ENCODE measurements at regions not wholly inside any gene's neighbourhood (a gene's known extent, or its start where the extent isn't known, plus 50 kb on each side); places are given as distances from the start of the nearest gene placed in this dataset.
A peak's percentile ranks its signal among the peaks of the same experiment; 100 is the strongest.

GRCh38 chr2:9156483-9156882 is 50.1 kb upstream of the ASAP2 start:
- DNase-seq (ENCODE audit: low spot score) = no peak

- no peak for DNase-seq (ENCODE audit: low spot score)
Observed at GRCh38 chr2:9154061-9154460, 52.6 kb upstream of the ASAP2 start.

- DNase-seq (ENCODE audit: low spot score) = no peak
Observed at GRCh38 chr2:9153643-9153980, 53.0 kb upstream of the ASAP2 start.

- no peak for DNase-seq (ENCODE audit: low spot score)
Observed at GRCh38 chr2:9152975-9153642, 53.5 kb upstream of the ASAP2 start.

GRCh38 chr2:9150906-9151305 is 55.7 kb upstream of the ASAP2 start:
- no peak for DNase-seq (ENCODE audit: low spot score)

DNA sequence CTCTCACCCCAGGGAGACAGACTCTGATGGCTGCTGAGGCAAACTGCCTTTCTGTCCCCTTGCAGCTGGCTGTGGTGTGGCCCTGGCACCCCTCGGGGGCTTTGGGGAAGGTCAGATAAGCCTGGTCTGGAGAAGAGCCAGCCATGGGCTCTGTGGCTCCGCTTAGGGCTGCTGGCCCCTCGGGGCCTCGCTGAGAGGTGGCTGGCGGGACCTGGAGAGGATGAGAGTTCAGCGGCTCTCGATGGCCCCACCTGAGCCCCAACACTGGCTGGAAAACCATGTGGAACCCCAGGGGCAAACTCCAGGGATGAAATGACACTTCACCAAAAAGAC is 56.1 kb upstream of the ASAP2 start:
- DNase-seq (ENCODE audit: low spot score) = no peak

GRCh38 chr2:9149726-9150567 is 56.7 kb upstream of the ASAP2 start:
- no peak for DNase-seq (ENCODE audit: low spot score)

- DNase-seq (ENCODE audit: low spot score) = no peak
Observed at GRCh38 chr2:9149388-9149660, 57.3 kb upstream of the ASAP2 start.

DNA sequence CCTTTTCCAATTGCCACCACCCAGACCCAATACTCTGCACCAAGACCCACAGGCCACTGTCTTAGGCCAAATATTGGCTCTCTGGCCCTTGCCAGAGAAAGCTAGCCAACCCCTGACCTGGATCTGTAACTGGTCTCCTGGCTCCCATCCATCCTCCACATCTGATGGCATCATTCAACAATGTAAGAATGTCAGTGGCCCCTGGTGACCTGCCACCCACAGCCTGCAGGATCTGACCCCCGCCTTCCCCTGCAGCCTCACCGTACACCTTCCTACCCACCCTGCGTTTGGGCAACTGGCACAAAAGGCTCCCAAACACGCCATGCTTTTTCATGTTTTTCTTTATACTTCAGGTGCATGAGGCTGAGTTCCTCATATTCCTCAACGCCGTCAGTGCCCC is 60.0 kb upstream of the ASAP2 start:
- no peak for DNase-seq (ENCODE audit: low spot score)

DNA sequence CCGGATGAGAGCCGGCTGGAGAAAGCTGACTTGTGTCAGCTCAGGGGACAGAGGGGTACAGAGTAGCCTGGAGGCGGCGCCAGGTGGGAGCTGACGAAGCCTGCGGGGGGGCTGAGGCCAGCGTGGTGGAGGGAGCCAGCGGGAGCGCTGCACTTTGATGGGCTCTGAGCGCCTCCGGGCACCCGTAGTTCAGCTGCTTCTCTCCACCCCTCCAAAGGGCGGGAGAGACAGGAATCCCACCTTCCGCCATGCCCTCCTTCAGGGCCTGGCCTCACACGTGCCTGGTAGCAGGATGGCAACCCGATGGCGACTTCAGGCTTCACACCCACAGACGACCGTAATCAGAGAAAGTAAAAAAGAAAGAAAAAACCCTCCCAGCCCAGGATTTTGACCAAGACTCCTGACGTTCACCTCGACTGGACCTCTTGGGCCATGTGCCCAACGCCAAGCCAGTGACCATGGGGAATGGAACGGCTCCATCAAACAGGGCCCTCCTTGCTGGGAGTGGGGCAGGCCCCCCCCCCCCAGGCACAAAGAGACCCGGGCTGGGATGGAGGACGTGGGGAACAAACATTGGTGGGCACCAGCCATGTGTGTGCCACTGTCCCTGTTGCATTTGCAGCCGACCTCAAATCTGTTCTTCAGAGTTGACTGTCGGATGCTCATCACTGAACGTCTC is 60.7 kb upstream of the ASAP2 start:
- DNase-seq (ENCODE audit: low spot score) = no peak

GRCh38 chr2:9145109-9145751 is 61.4 kb upstream of the ASAP2 start:
- no peak for DNase-seq (ENCODE audit: low spot score)

DNA sequence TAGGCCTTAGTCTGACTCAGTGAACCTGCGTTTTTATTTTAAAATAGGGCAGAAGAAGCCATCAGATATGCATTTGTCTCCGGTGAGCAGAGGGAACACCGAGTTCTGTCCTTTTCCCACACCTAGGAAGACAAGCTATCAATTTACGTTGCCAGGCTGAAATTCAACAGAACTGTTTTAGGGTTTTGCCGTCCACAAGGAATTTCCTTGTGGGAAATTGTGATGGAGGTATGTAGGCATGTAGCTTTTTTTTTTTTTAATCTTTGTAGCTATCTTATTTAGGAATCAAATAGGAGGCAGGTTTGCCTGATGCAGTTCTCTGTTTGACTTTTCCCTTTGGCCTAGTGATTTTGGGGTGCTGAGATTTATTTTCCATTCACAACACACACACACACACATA is 62.0 kb upstream of the ASAP2 start:
- no peak for DNase-seq (ENCODE audit: low spot score)

DNA sequence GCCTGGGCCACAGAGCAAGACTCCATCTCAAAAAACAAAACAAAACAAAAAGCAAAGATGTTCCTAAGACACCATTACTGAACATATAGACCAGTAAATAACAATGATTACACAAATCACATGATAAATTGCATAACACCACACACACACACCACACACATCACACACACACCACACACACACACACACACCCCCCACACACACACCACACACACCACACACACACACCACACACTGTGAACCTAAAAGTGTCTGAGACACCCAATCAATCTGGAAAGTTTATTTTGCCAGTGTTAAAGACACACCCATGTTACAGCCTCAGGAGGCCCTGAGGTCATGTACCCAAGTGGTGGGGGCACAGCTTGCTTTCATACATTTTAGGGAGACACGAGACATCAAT is 62.6 kb upstream of the ASAP2 start:
- no peak for DNase-seq (ENCODE audit: low spot score)

GRCh38 chr2:9143264-9143815 is 63.3 kb upstream of the ASAP2 start:
- no peak for DNase-seq (ENCODE audit: low spot score)

DNA sequence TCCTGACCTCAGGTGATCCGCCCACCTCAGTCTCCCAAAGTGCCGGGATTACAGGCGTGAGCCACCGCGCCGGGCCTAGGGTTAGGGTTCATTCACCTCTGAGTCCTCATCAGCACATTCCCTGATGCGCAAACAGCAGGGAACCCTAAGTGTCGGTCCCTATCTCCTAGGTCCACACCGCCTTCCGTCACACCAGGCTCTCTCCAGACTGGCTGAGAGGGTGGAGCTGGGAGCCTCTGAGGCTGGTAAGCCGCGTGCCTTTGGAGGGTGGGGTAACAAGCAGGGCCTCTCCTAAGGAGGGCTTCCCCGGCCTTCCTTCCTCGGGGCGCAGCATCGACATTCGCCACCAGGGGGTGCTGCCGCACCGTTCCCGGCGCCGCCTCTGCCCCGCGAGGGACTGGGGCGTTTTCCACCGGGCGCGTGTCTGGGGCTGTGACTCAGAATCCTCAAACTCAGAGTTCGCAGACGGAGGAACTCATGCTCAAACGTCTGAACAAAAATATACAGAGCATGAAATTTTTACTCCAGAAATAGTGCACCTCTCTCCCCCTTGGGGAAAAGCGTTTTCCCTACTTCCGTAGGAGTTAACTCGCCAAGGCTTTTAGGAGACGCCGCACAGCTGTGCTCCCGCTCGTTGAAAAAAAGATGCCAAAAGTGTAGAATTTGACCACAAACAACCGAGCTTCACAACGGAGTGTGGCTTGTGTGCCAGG is 63.9 kb upstream of the ASAP2 start:
- peak; percentile 90 for DNase-seq (ENCODE audit: low spot score)

- no peak for DNase-seq (ENCODE audit: low spot score)
Observed at GRCh38 chr2:9141706-9142460, 64.7 kb upstream of the ASAP2 start.

DNA sequence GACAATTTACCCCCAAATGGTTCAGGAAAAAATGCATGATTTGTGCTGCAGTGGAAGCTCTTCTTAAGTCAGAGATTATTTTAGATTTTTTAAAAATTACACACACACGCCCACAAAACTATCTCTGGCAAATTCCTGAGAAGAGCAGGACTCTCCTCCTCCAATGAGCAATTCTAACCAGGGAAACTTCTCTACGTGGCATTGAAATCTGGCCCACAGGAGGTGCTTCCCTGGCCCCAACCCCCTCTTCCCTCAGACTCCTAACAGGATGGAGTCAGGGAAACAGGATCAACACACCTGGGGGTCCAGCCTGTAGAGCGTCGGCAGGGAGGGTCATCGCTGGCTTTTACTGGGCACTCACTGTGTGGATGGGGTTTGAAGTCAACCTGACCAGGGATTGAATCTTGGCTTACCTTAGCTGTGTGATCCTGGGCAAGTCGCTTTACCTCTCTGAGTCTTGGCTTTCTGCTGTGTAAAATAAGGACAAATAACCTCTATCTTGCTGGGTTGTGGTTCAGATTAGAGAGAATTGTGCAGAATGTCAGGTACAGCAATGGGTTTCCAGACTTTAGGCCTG is 65.4 kb upstream of the ASAP2 start:
- no peak for DNase-seq (ENCODE audit: low spot score)

DNA sequence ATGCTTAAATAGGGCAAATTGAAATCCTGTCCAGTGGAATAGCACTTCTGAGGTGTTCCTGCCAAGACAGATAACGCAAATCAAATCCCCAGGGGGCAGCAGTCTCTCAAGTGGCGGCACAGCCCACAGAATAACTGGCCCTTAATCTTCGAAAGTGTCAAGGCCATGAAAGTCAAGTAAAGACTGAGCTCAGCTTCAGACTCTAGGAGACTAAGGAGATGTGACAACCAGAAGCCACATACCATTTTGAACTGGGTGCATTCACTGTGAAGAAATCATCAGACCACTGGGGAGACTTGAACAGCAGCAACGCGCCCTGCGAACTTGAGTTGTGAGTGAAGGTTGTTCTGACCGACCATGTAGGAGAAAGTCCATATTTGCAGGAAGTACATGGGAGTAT is 66.0 kb upstream of the ASAP2 start:
- no peak for DNase-seq (ENCODE audit: low spot score)

GRCh38 chr2:9139491-9140443 is 66.8 kb upstream of the ASAP2 start:
- DNase-seq (ENCODE audit: low spot score) = peak; percentile 83

Data from ureter (tissue), 1 donor.